Osteoblast (primary cell): ENCODE measurements at regions not wholly inside any gene's neighbourhood (a gene's known extent, or its start where the extent isn't known, plus 50 kb on each side); places are given as distances from the start of the nearest gene placed in this dataset.

ENCODE experiments used
- DNase-seq: peaks from one replicate; pipeline ENCODE4 v3.0.0; 2011; ENCODE audit warnings: low spot score, mixed read lengths; ENCODE audit not compliant: insufficient read length; ENCODE audit errors: missing footprints
- H2AFZ ChIP-seq: 2 replicates; pipeline ENCODE4 v1.6.0; 2011; ENCODE audit warnings: mild to moderate bottlenecking, low read length
- H3K27ac ChIP-seq: 2 replicates; pipeline ENCODE4 v1.5.1; 2011; ENCODE audit warnings: mild to moderate bottlenecking, low read depth, low read length, moderate library complexity
- H3K27me3 ChIP-seq: 2 replicates; pipeline ENCODE4 v1.6.0; 2012; ENCODE audit warnings: mild to moderate bottlenecking, control low read depth, inconsistent platforms, low read length, moderate library complexity; ENCODE audit not compliant: insufficient read depth
- H3K36me3 ChIP-seq: 2 replicates; pipeline ENCODE4 v1.5.1; 2011; ENCODE audit warnings: mild to moderate bottlenecking, low read length, control low read depth, moderate library complexity; ENCODE audit not compliant: insufficient read depth
- H3K4me1 ChIP-seq: 2 replicates; pipeline ENCODE4 v1.5.1; 2011; ENCODE audit warnings: mild to moderate bottlenecking, low read length, control low read depth, moderate library complexity; ENCODE audit not compliant: insufficient read depth
- H3K4me2 ChIP-seq: 2 replicates; pipeline ENCODE4 v1.6.0; 2011; ENCODE audit warnings: mild to moderate bottlenecking, low read length; ENCODE audit not compliant: insufficient read depth
- H3K4me3 ChIP-seq: fragments of 200-600 bp; sonication (generic); 3 replicates; pipeline ENCODE4 v1.5.1; 2012; ENCODE audit warnings: mild to moderate bottlenecking, low read length, inconsistent platforms; ENCODE audit not compliant: insufficient read depth
- H3K79me2 ChIP-seq: 2 replicates; pipeline ENCODE4 v1.6.0; 2012; ENCODE audit warnings: mild to moderate bottlenecking, low read length, control low read depth, inconsistent platforms; ENCODE audit not compliant: insufficient read depth
- H3K9me3 ChIP-seq: 2 replicates; pipeline ENCODE4 v1.5.1; 2011; ENCODE audit warnings: low read depth, low read length, control low read depth
- H4K20me1 ChIP-seq: 2 replicates; pipeline ENCODE4 v1.6.0; 2012; ENCODE audit warnings: mild to moderate bottlenecking, low read length, control low read depth; ENCODE audit not compliant: insufficient read depth
- CTCF ChIP-seq: IDR thresholded peaks from 2 replicates; pipeline ENCODE4 v1.5.1; 2011; ENCODE audit warnings: mild to moderate bottlenecking, low read depth, low read length, moderate library complexity; ENCODE audit errors: extremely low read depth

- Histone ChIP-seq H3K79me2 (no peaks in the 10 kb centered on the region), H3K36me3 (no peaks in the 10 kb centered on the region), H4K20me1 (no peaks in the 10 kb centered on the region), H2AFZ (no peak overlapping the region), H3K9me3 (no peaks in the 10 kb centered on the region), H3K4me2 (no peak overlapping the region), H3K27me3 (no peaks in the 10 kb centered on the region), H3K4me3 (no peak overlapping the region), H3K4me1 (no peaks in the 10 kb centered on the region), H3K27ac (no peak overlapping the region)
- no peak for DNase-seq
- TF ChIP-seq CTCF: no peak
Measured at GRCh38 chr4:169870507-169870906, 112.8 kb upstream of the HPF1 start.

- no peak for DNase-seq
- H3K4me3 ChIP-seq: no peak overlapping the region
Measured at GRCh38 chr4:169869490-169869889, 111.7 kb upstream of the HPF1 start.

DNA sequence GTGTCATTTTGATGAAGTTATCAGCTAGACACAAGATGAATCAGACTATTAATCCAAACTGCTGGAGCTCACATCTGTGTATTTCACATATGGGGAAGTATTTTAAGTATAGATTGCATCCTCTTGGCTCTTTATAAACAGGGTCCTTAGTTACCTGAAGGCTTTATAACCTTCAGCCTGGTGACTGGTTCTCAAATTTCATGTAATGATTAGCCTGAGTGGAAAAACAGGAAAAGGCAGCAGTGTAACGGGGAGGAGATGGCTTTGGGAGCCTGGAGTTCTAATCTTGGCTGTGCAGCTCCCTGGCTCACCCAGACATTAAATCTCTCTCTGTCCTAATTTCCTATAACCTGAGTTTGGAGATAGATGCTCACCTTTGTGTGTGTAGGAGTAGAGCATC, 103.8 kb upstream of the HPF1 start:
- TF ChIP-seq CTCF: no peak
- no peaks in the 10 kb centered on the region for H3K4me1 ChIP-seq
- H4K20me1 ChIP-seq: no peaks in the 10 kb centered on the region
- no peaks in the 10 kb centered on the region for H3K36me3 ChIP-seq
- no peaks in the 10 kb centered on the region for H3K79me2 ChIP-seq
- H3K4me2 ChIP-seq: no peak overlapping the region
- H3K27me3 ChIP-seq: peaks cover 3% of the 10 kb centered on the region
- H3K27ac ChIP-seq: no peak overlapping the region
- H2AFZ ChIP-seq: no peak overlapping the region
- DNase-seq: no peak
- no peak overlapping the region for H3K4me3 ChIP-seq
- no peaks in the 10 kb centered on the region for H3K9me3 ChIP-seq

More at GRCh38 chr4:169869490-169869889, 111.7 kb upstream of the HPF1 start:
- Histone ChIP-seq H3K4me1 (no peaks in the 10 kb centered on the region), H3K4me2 (no peak overlapping the region), H3K9me3 (no peaks in the 10 kb centered on the region), H2AFZ (no peak overlapping the region), H3K79me2 (no peaks in the 10 kb centered on the region), H3K27ac (no peak overlapping the region), H4K20me1 (no peaks in the 10 kb centered on the region), H3K36me3 (no peaks in the 10 kb centered on the region), H3K27me3 (no peaks in the 10 kb centered on the region)
- no peak for TF ChIP-seq CTCF

GRCh38 chr4:169859366-169860216, 101.8 kb upstream of the HPF1 start:
- no peak for TF ChIP-seq CTCF
- H3K27ac ChIP-seq: no peak overlapping the region
- H3K27me3 ChIP-seq: peaks cover 3% of the 10 kb centered on the region
- H3K4me3 ChIP-seq: peak overlapping the region; percentile 28
- H3K4me1 ChIP-seq: no peaks in the 10 kb centered on the region
- H3K4me2 ChIP-seq: no peak overlapping the region
- H3K79me2 ChIP-seq: no peaks in the 10 kb centered on the region
- DNase-seq: no peak
- H4K20me1 ChIP-seq: no peaks in the 10 kb centered on the region
- H3K9me3 ChIP-seq: no peaks in the 10 kb centered on the region
- no peak overlapping the region for H2AFZ ChIP-seq
- no peaks in the 10 kb centered on the region for H3K36me3 ChIP-seq
